Muscle of leg (tissue), 3 donors: ENCODE measurements at regions not wholly inside any gene's neighbourhood (a gene's known extent, or its start where the extent isn't known, plus 50 kb on each side); places are given as distances from the start of the nearest gene placed in this dataset.

Experiments used
- DNase-seq: peaks from one replicate; pipeline ENCODE4 v3.0.0; 2013
- H3K27ac ChIP-seq: one replicate; pipeline ENCODE4 v1.5.1; 2013; ENCODE audit warnings: mild to moderate bottlenecking, low read length, control low read depth
- H3K27me3 ChIP-seq: one replicate; pipeline ENCODE4 v1.6.1; 2013; ENCODE audit warnings: low read length; ENCODE audit not compliant: control insufficient read depth, insufficient read depth
- H3K36me3 ChIP-seq: one replicate; pipeline ENCODE4 v1.6.1; 2013; ENCODE audit warnings: low read length; ENCODE audit not compliant: control insufficient read depth, insufficient read depth
- H3K4me1 ChIP-seq: one replicate; pipeline ENCODE4 v1.6.1; 2013; ENCODE audit warnings: low read length; ENCODE audit not compliant: control insufficient read depth, insufficient read depth
- H3K4me3 ChIP-seq: one replicate; pipeline ENCODE4 v1.5.1; 2013; ENCODE audit warnings: low read length, control low read depth
- H3K9me3 ChIP-seq: replicated peaks from 2 replicates; pipeline ENCODE4 v1.6.1; 2013; ENCODE audit warnings: low read depth, low read length; ENCODE audit not compliant: control insufficient read depth
- WGBS: methylation state at CpG from one replicate; pipeline ENCODE4 v1.1.5; 2013; ENCODE audit warnings: missing lambda C conversion rate; ENCODE audit not compliant: insufficient coverage; 5-methylcytosine and 5-hydroxymethylcytosine counted together

- Histone ChIP-seq H3K27me3 (no peaks in the 10 kb centered on the region), H3K4me1 (no peaks in the 10 kb centered on the region), H3K36me3 (no peaks in the 10 kb centered on the region), H3K9me3 (no peaks in the 10 kb centered on the region), H3K27ac (no peak overlapping the region), H3K4me3 (no peak overlapping the region)
- no peak for DNase-seq
- 91% methylated on average over 3 of the region's 3 CpGs for WGBS
These were observed 897.0 kb downstream of the EFNB2 start for GRCh38 chr13:105638426-105638825.

GRCh38 chr13:105634059-105634458 is 901.4 kb downstream of the EFNB2 start:
- H3K4me1 ChIP-seq, result no peaks in the 10 kb centered on the region
- H3K27ac ChIP-seq, result no peak overlapping the region
- no CpG with 5 or more reads among the region's 2 CpGs for WGBS
- no peaks in the 10 kb centered on the region for H3K27me3 ChIP-seq
- no peak overlapping the region for H3K4me3 ChIP-seq
- H3K36me3 ChIP-seq, result no peaks in the 10 kb centered on the region
- no peak for DNase-seq
- no peaks in the 10 kb centered on the region for H3K9me3 ChIP-seq

- DNase-seq, result no peak
- 78% methylated on average over 4 of the region's 6 CpGs for whole genome bisulfite sequencing
- H3K27ac ChIP-seq, result no peak overlapping the region
- no peak overlapping the region for H3K4me3 ChIP-seq
- no peaks in the 10 kb centered on the region for H3K36me3 ChIP-seq
- no peaks in the 10 kb centered on the region for H3K4me1 ChIP-seq
- H3K9me3 ChIP-seq, result no peaks in the 10 kb centered on the region
- H3K27me3 ChIP-seq, result no peaks in the 10 kb centered on the region
These were observed 905.0 kb downstream of the EFNB2 start for GRCh38 chr13:105630431-105630830.

GRCh38 chr13:105627270-105627669 is 908.2 kb downstream of the EFNB2 start:
- Histone ChIP-seq H3K27ac (no peak overlapping the region), H3K4me3 (no peak overlapping the region), H3K36me3 (no peaks in the 10 kb centered on the region), H3K9me3 (no peaks in the 10 kb centered on the region), H3K27me3 (no peaks in the 10 kb centered on the region), H3K4me1 (no peaks in the 10 kb centered on the region)
- no peak for DNase-seq
- 89% methylated on average over 2 of the region's 7 CpGs for WGBS

- no peaks in the 10 kb centered on the region for H3K36me3 ChIP-seq
- no CpG with 5 or more reads among the region's 2 CpGs for WGBS
These were observed 909.8 kb downstream of the EFNB2 start for GRCh38 chr13:105625691-105626090.

GRCh38 chr13:105616333-105617075 is 919.0 kb downstream of the EFNB2 start:
- Histone ChIP-seq H3K4me3 (no peak overlapping the region), H3K27ac (no peak overlapping the region), H3K9me3 (no peaks in the 10 kb centered on the region), H3K4me1 (no peaks in the 10 kb centered on the region), H3K27me3 (no peaks in the 10 kb centered on the region), H3K36me3 (no peaks in the 10 kb centered on the region)
- DNase-seq, result no peak
- WGBS, result no CpG with 5 or more reads among the region's 6 CpGs

More at GRCh38 chr13:105625691-105626090, 909.8 kb downstream of the EFNB2 start:
- H3K27me3 ChIP-seq, result no peaks in the 10 kb centered on the region
- no peaks in the 10 kb centered on the region for H3K9me3 ChIP-seq
- H3K27ac ChIP-seq, result no peak overlapping the region
- no peak overlapping the region for H3K4me3 ChIP-seq
- H3K4me1 ChIP-seq, result no peaks in the 10 kb centered on the region
- no peak for DNase-seq

GRCh38 chr13:105612541-105612940 is 922.9 kb downstream of the EFNB2 start:
- WGBS, result 84% methylated on average over 4 of the region's 5 CpGs
- H3K4me3 ChIP-seq, result no peak overlapping the region
- H3K9me3 ChIP-seq, result no peaks in the 10 kb centered on the region
- H3K27ac ChIP-seq, result no peak overlapping the region
- no peaks in the 10 kb centered on the region for H3K27me3 ChIP-seq
- H3K4me1 ChIP-seq, result no peaks in the 10 kb centered on the region
- H3K36me3 ChIP-seq, result no peaks in the 10 kb centered on the region
- no peak for DNase-seq

- no peaks in the 10 kb centered on the region for H3K27me3 ChIP-seq
- WGBS, result no CpG with 5 or more reads among the region's 5 CpGs
- no peak for DNase-seq
These were observed 924.0 kb downstream of the EFNB2 start for GRCh38 chr13:105611424-105611823.

GRCh38 chr13:105608104-105608503 is 927.4 kb downstream of the EFNB2 start:
- Histone ChIP-seq H3K36me3 (no peaks in the 10 kb centered on the region), H3K27me3 (no peaks in the 10 kb centered on the region), H3K4me1 (no peaks in the 10 kb centered on the region), H3K4me3 (no peak overlapping the region), H3K27ac (no peak overlapping the region), H3K9me3 (no peaks in the 10 kb centered on the region)
- no CpG with 5 or more reads among the region's 2 CpGs for WGBS
- no peak for DNase-seq

More at GRCh38 chr13:105611424-105611823, 924.0 kb downstream of the EFNB2 start:
- H3K4me1 ChIP-seq, result no peaks in the 10 kb centered on the region
- no peak overlapping the region for H3K4me3 ChIP-seq
- H3K9me3 ChIP-seq, result no peaks in the 10 kb centered on the region
- H3K27ac ChIP-seq, result no peak overlapping the region
- H3K36me3 ChIP-seq, result no peaks in the 10 kb centered on the region

GRCh38 chr13:105607426-105607825 is 928.0 kb downstream of the EFNB2 start:
- H3K27me3 ChIP-seq, result no peaks in the 10 kb centered on the region
- H3K9me3 ChIP-seq, result no peaks in the 10 kb centered on the region
- DNase-seq, result no peak
- no peaks in the 10 kb centered on the region for H3K4me1 ChIP-seq
- no peaks in the 10 kb centered on the region for H3K36me3 ChIP-seq
- WGBS, result no CpG with 5 or more reads among the region's 2 CpGs
- no peak overlapping the region for H3K4me3 ChIP-seq
- H3K27ac ChIP-seq, result no peak overlapping the region

- H3K36me3 ChIP-seq, result no peaks in the 10 kb centered on the region
- no peaks in the 10 kb centered on the region for H3K27me3 ChIP-seq
- no peaks in the 10 kb centered on the region for H3K4me1 ChIP-seq
- H3K27ac ChIP-seq, result no peak overlapping the region
- no CpG with 5 or more reads among the region's 2 CpGs for WGBS
- DNase-seq, result no peak
- H3K4me3 ChIP-seq, result no peak overlapping the region
- no peaks in the 10 kb centered on the region for H3K9me3 ChIP-seq
These were observed 928.4 kb downstream of the EFNB2 start for GRCh38 chr13:105607016-105607415.
